Right cardiac atrium (tissue), 5 donors: ENCODE measurements at regions not wholly inside any gene's neighbourhood (a gene's known extent, or its start where the extent isn't known, plus 50 kb on each side); places are given as distances from the start of the nearest gene placed in this dataset.

Experiments
- ATAC-seq, 2 donors: fragments of 200-7000 bp; cut with Tn5 transposase; one replicate each; pipeline versions ENCODE4 v1.8.0 to v1.9.1; 2020; ENCODE audit warnings: moderate library complexity in 2 of 2, mild to moderate bottlenecking in 1 of 2
- DNase-seq, 3 donors: peaks; one replicate each; pipeline ENCODE4 v3.0.0-alpha.2; 2020
- H3K27ac ChIP-seq: one replicate; pipeline ENCODE4 v1.5.1; 2013; ENCODE audit warnings: mild to moderate bottlenecking, low read length, control low read depth, moderate library complexity
- H3K27me3 ChIP-seq: one replicate; pipeline ENCODE4 v1.6.1; 2013; ENCODE audit not compliant: control insufficient read depth, insufficient read depth
- H3K4me1 ChIP-seq: one replicate; pipeline ENCODE4 v1.6.1; 2013; ENCODE audit warnings: low read length; ENCODE audit not compliant: control insufficient read depth, insufficient read depth
- H3K4me3 ChIP-seq: one replicate; pipeline ENCODE4 v1.5.1; 2013; ENCODE audit warnings: low read length, control low read depth
- H3K9me3 ChIP-seq: one replicate; pipeline ENCODE4 v1.6.1; 2013; ENCODE audit warnings: low read length; ENCODE audit not compliant: control insufficient read depth
- WGBS: extraction: QIAGEN DNeasy Blood & Tissue Kit; methylation state at CpG from one replicate; pipeline ENCODE4 v1.1.7; 2013; 5-methylcytosine and 5-hydroxymethylcytosine counted together
- intact Hi-C, 4 donors: fragments of 100-400 bp; cut with DNase I; formaldehyde crosslinking; loops; one replicate each; pipeline versions ENCODE4 v1.11.0 to v1.14.0; 2022 to 2023
- donor health status: healthy with polysubstance abuse.
- donor health status: DM: no; HTN: yes; CAD: no.
- donor health status: DM: no; HTN: no; CAD: no.
- donor health status: DM: no; HTN: yes; CAD: no; lungs with severe emphysema.
- donor health status: DM: yes; HTN: yes; CAD: no.

- ATAC-seq: no peak
Observed at GRCh38 chr18:66742832-66743231, 138.9 kb upstream of the CDH19 start.

GRCh38 chr18:66735933-66736332, 132.0 kb upstream of the CDH19 start:
- intact Hi-C loops: no loop called here
- H3K4me1 ChIP-seq: no peaks in the 10 kb centered on the region

More at GRCh38 chr18:66742832-66743231, 138.9 kb upstream of the CDH19 start:
- Histone ChIP-seq H3K4me3 (no peak overlapping the region), H3K9me3 (no peaks in the 10 kb centered on the region), H3K27me3 (no peaks in the 10 kb centered on the region), H3K4me1 (no peaks in the 10 kb centered on the region), H3K27ac (no peak overlapping the region)
- intact Hi-C loops: no loop called here
- DNase-seq: no peak
- WGBS: 56% methylated on average over 2 of the region's 2 CpGs

GRCh38 chr18:66734451-66734850, 130.6 kb upstream of the CDH19 start:
- Histone ChIP-seq H3K4me1 (no peaks in the 10 kb centered on the region), H3K27me3 (no peaks in the 10 kb centered on the region), H3K27ac (no peak overlapping the region), H3K9me3 (no peaks in the 10 kb centered on the region), H3K4me3 (no peak overlapping the region)
- DNase-seq: no peak
- ATAC-seq: no peak
- WGBS: 82% methylated on average over 2 of the region's 2 CpGs
- intact Hi-C loops: no loop called here

More at GRCh38 chr18:66735933-66736332, 132.0 kb upstream of the CDH19 start:
- Histone ChIP-seq H3K4me3 (no peak overlapping the region), H3K9me3 (no peaks in the 10 kb centered on the region), H3K27ac (no peak overlapping the region), H3K27me3 (no peaks in the 10 kb centered on the region)
- 80% methylated on average over 1 of the region's 1 CpG for WGBS
- ATAC-seq (no peak), DNase-seq (no peak)

GRCh38 chr18:66731890-66732289, 128.0 kb upstream of the CDH19 start:
- intact Hi-C loops: no loop called here
- H3K4me1 ChIP-seq: peaks cover 2% of the 10 kb centered on the region
- no peaks in the 10 kb centered on the region for H3K27me3 ChIP-seq
- no peak overlapping the region for H3K4me3 ChIP-seq
- H3K27ac ChIP-seq: no peak overlapping the region
- ATAC-seq: no peak
- no peak for DNase-seq
- no peaks in the 10 kb centered on the region for H3K9me3 ChIP-seq

GRCh38 chr18:66729442-66730239, 125.8 kb upstream of the CDH19 start:
- intact Hi-C loops: no loop called here
- DNase-seq: no peak
- peak; percentile 90 to 92 for ATAC-seq
- 47% methylated on average over 2 of the region's 2 CpGs for WGBS
- no peaks in the 10 kb centered on the region for H3K9me3 ChIP-seq
- H3K27ac ChIP-seq: no peak overlapping the region
- H3K4me3 ChIP-seq: no peak overlapping the region
- no peaks in the 10 kb centered on the region for H3K27me3 ChIP-seq
- peaks cover 2% of the 10 kb centered on the region for H3K4me1 ChIP-seq

- intact Hi-C loops: no loop called here
Observed at GRCh38 chr18:66728951-66729350, 125.1 kb upstream of the CDH19 start.

GRCh38 chr18:66727991-66728390, 124.1 kb upstream of the CDH19 start:
- intact Hi-C loops: no loop called here
- H3K4me3 ChIP-seq: no peak overlapping the region
- no peaks in the 10 kb centered on the region for H3K27me3 ChIP-seq
- no peak overlapping the region for H3K27ac ChIP-seq
- H3K4me1 ChIP-seq: peaks cover 2% of the 10 kb centered on the region
- DNase-seq (no peak), ATAC-seq (no peak)
- 73% methylated on average over 1 of the region's 1 CpG for WGBS
- no peaks in the 10 kb centered on the region for H3K9me3 ChIP-seq

More at GRCh38 chr18:66728951-66729350, 125.1 kb upstream of the CDH19 start:
- 78% methylated on average over 5 of the region's 5 CpGs for WGBS
- Histone ChIP-seq H3K9me3 (no peaks in the 10 kb centered on the region), H3K27ac (peak overlapping the region; percentile 75), H3K4me1 (peaks cover 2% of the 10 kb centered on the region), H3K27me3 (no peaks in the 10 kb centered on the region), H3K4me3 (no peak overlapping the region)
- no peak for ATAC-seq
- peak; percentile 44 to 75 (median 57) for DNase-seq

- Histone ChIP-seq H3K27ac (no peak overlapping the region), H3K4me1 (peaks cover 2% of the 10 kb centered on the region), H3K27me3 (no peaks in the 10 kb centered on the region), H3K4me3 (no peak overlapping the region), H3K9me3 (no peaks in the 10 kb centered on the region)
- ATAC-seq (peak; percentile 89 to 94), DNase-seq (peak in 1 of 3 donors; percentile 47)
- intact Hi-C loops: no loop called here
- 43% methylated on average over 5 of the region's 5 CpGs for WGBS
Observed at GRCh38 chr18:66724664-66725356, 120.9 kb upstream of the CDH19 start.

- DNase-seq (no peak), ATAC-seq (no peak)
- H3K27ac ChIP-seq: no peak overlapping the region
- WGBS: 64% methylated on average over 5 of the region's 5 CpGs
- H3K9me3 ChIP-seq: no peaks in the 10 kb centered on the region
- H3K4me3 ChIP-seq: no peak overlapping the region
- no peaks in the 10 kb centered on the region for H3K27me3 ChIP-seq
- intact Hi-C loops: no loop called here
- H3K4me1 ChIP-seq: no peaks in the 10 kb centered on the region
Observed at GRCh38 chr18:66722671-66723070, 118.8 kb upstream of the CDH19 start.

GRCh38 chr18:66708646-66709045, 104.8 kb upstream of the CDH19 start:
- DNase-seq (no peak), ATAC-seq (no peak)
- no peaks in the 10 kb centered on the region for H3K9me3 ChIP-seq
- no peak overlapping the region for H3K27ac ChIP-seq
- H3K4me1 ChIP-seq: no peaks in the 10 kb centered on the region
- 52% methylated on average over 1 of the region's 1 CpG for WGBS
- intact Hi-C loops: no loop called here
- H3K27me3 ChIP-seq: no peaks in the 10 kb centered on the region
- no peak overlapping the region for H3K4me3 ChIP-seq

- Histone ChIP-seq H3K4me1 (no peaks in the 10 kb centered on the region), H3K27ac (no peak overlapping the region), H3K4me3 (no peak overlapping the region), H3K27me3 (no peaks in the 10 kb centered on the region), H3K9me3 (no peaks in the 10 kb centered on the region)
- DNase-seq (no peak), ATAC-seq (no peak)
- intact Hi-C loops: no loop called here
- 86% methylated on average over 5 of the region's 5 CpGs for WGBS
Observed at GRCh38 chr18:66707473-66707872, 103.6 kb upstream of the CDH19 start.
